Fibroblast of mammary gland (primary cell): ENCODE measurements at regions not wholly inside any gene's neighbourhood (a gene's known extent, or its start where the extent isn't known, plus 50 kb on each side); places are given as distances from the start of the nearest gene placed in this dataset.

Source experiments
- DNase-seq: peaks from one replicate; pipeline ENCODE4 v3.0.0-alpha.2; 2010; ENCODE audit warnings: low read depth
- H3K4me3 ChIP-seq: 2 replicates; pipeline ENCODE4 v1.5.1; 2011; ENCODE audit warnings: low read depth, mild to moderate bottlenecking, low read length, moderate library complexity; ENCODE audit not compliant: control insufficient read depth
- TF ChIP-seq, protein P1 (sequence below): conservative IDR thresholded peaks from 2 replicates; pipeline ENCODE4 v1.5.1; 2011; ENCODE audit warnings: low read depth, low read length, inconsistent platforms; ENCODE audit not compliant: control insufficient read depth, insufficient read depth

DNA sequence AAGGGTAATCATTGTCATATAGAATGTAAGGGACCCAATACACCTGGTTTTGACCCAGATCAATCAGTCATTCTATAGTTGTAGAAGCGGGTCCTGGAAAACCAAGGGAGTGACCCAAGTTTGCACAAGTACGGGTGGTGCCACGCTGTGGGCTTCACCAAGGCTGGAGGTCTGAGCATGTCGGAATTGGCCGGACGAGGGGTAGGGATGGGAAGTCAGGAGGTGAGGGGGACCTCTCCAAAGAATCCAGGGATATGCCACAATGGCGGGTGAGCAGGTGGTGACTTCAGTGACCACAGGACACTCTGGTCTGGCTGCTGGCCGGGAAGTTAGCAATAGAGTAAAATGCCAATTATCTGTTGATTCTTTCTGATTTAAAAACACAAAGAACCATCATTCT is 186.6 kb upstream of the FOXQ1 start:
- no peak for DNase-seq
- TF ChIP-seq, protein P1, sequence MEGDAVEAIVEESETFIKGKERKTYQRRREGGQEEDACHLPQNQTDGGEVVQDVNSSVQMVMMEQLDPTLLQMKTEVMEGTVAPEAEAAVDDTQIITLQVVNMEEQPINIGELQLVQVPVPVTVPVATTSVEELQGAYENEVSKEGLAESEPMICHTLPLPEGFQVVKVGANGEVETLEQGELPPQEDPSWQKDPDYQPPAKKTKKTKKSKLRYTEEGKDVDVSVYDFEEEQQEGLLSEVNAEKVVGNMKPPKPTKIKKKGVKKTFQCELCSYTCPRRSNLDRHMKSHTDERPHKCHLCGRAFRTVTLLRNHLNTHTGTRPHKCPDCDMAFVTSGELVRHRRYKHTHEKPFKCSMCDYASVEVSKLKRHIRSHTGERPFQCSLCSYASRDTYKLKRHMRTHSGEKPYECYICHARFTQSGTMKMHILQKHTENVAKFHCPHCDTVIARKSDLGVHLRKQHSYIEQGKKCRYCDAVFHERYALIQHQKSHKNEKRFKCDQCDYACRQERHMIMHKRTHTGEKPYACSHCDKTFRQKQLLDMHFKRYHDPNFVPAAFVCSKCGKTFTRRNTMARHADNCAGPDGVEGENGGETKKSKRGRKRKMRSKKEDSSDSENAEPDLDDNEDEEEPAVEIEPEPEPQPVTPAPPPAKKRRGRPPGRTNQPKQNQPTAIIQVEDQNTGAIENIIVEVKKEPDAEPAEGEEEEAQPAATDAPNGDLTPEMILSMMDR = no peak
- no peak overlapping the region for H3K4me3 ChIP-seq

DNA sequence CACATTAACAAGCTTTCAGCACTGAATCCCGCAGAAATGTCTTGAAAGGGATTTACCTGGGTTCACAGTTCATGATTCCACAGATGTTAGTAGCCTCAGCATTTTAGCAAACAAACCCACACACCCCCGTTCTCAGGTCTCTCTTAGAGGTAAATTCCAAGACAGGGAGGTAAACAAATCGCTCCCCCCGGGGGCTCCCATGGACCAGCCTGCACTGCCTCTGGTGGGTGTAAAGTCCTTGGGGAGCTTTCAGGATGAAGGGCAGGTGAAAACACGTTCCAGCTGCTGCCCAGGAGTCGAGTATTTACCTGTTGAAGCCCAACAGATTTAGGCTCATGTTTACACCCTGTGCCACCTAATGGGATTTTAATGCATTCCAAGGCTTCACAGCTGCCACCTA is 187.0 kb upstream of the FOXQ1 start:
- TF ChIP-seq, protein P1 = no peak
- no peak for DNase-seq
- H3K4me3 ChIP-seq = no peak overlapping the region

DNA sequence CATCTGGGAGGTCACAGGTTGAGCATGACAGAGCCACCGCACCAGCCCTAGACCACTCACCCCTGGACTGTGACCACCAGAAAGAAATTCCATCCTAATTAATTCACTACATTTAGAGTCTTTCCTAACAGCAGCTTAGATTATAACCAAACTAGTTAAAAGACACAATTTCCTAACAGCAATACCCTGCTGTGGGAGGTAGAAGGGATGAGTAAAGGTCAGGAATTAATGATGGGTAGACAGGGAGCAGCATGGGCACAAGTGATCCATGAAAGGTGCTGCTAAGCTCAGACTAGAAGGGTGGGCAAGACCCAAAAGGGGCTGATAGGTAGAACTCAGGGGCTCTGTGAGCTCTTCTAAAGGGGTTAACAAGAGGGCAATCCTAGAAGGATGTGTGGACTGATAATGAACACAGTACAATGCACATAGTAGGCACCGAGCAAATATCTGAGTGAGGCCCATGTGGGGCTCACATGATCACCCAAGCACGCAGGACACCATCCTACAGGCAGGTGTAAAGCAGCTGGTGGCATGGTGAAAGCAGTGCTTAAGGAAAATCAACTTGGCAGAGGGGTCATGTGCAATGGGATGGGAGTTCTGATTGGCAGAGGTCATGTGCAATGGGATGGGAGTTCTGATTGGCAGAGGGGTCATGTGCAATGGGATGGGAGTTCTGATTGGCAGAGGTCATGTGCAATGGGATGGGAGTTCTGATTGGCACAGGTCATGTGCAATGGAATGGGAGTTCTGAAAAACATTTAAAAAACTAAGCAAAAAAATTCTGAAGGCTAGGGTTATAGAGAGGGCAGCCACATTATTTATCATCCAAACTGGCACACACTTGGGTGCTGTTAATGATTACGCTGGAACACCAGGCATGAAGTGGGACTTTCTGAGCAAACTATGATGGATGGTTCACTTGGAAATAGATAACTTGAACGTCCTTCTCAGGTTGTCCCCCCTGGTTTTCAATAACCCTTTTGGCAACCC is 188.2 kb upstream of the FOXQ1 start:
- DNase-seq = no peak
- TF ChIP-seq, protein P1 = no peak
- no peak overlapping the region for H3K4me3 ChIP-seq

DNA sequence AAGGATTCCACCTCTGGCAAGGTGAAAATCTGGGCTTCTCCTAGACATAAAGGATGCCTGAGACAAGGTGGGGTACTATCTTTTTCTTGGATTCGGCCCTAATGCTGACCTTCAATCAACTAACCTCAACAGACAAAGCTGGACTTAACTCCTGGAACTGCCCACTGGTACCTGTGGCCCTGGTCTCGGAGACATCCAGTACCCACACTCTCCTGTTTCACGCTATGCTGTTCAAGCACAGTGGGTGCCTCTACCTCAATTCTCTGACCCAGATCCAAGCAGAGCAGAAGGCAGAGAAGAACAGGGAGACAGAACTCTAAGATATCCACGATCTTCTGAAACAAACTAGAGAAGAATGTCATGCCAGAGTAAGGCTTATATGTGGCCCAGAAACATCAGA is 189.8 kb upstream of the FOXQ1 start:
- DNase-seq = no peak
- TF ChIP-seq, protein P1 = no peak
- H3K4me3 ChIP-seq = no peak overlapping the region

DNA sequence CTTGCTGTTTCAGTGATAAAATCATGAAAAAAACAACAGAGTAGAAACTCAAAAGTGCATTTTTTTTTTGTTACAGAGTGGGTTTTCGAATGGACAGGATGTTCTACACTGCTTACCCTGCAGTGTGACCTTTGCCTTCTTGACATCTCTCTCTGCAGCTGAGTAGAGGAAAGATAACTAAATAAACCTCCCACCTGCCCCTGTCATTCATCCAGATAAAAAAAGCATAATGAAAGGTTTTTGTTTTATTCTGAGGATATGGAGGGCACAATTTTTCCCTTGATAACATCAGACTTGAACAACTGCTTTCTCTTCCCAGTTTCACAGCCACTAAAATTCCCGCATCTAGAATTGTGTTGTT is 193.6 kb upstream of the FOXQ1 start:
- TF ChIP-seq, protein P1 = no peak
- no peak for DNase-seq
- no peak overlapping the region for H3K4me3 ChIP-seq

DNA sequence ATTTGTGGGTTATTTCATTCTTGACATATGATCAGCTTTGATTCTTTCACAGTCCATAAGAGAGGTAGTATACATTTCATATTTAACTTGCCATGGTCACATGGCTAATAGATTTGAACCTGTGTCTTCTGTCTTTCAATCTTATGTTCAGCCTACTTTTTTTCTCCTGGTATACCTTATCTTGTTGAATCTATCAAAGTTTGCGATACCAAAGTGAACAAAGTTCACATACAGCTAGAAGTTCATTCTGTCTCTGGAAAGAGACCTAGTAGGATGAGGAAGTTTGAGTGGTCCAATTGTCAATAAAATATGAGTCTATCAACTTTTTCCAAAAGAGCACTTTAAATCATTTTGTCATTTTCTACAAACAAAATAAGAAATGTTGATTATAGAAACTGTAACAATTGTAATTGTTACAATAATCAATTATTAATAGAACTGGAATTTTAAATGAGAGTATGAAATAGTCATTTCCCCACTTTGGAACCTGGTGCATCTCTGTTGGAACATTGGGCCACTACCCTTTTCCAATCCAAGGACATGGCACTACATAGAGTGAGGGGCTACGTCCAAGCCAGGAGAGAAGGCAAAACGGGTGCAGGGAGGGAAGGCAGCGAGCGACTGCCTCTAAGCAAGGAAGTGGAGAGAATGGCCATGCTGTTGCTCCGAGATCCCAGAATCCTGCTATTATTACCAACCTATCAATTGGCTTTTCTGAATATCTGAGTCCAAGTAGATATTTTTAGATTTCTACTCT is 194.2 kb upstream of the FOXQ1 start:
- H3K4me3 ChIP-seq = no peak overlapping the region
- TF ChIP-seq, protein P1 = no peak
- no peak for DNase-seq
